GM10266 (cell line): ENCODE measurements at regions not wholly inside any gene's neighbourhood (a gene's known extent, or its start where the extent isn't known, plus 50 kb on each side); places are given as distances from the start of the nearest gene placed in this dataset.

Experiments used
- DNase-seq: peaks from one replicate; pipeline ENCODE4 v3.0.0; 2012; ENCODE audit errors: extremely low spot score
- CTCF ChIP-seq: IDR thresholded peaks from 2 replicates; pipeline ENCODE4 v1.5.1; 2012; ENCODE audit warnings: mild to moderate bottlenecking, low read depth; ENCODE audit not compliant: control insufficient read depth, insufficient read depth; ENCODE audit errors: missing control alignments

GRCh38 chr1:36532810-36533401 is 50.2 kb upstream of the CSF3R start:
- no peak for TF ChIP-seq CTCF
- DNase-seq = no peak
